ENCODE measurements at regions not wholly inside any gene's neighbourhood (a gene's known extent, or its start where the extent isn't known, plus 50 kb on each side); places are given as distances from the start of the nearest gene placed in this dataset.

- no peak overlapping the region for H3K4me3 ChIP-seq (ENCODE audit: low read depth, low read length)
These were observed 137.2 kb downstream of the MAGEC1 start for GRCh38 chrX:142040906-142041305.

DNA sequence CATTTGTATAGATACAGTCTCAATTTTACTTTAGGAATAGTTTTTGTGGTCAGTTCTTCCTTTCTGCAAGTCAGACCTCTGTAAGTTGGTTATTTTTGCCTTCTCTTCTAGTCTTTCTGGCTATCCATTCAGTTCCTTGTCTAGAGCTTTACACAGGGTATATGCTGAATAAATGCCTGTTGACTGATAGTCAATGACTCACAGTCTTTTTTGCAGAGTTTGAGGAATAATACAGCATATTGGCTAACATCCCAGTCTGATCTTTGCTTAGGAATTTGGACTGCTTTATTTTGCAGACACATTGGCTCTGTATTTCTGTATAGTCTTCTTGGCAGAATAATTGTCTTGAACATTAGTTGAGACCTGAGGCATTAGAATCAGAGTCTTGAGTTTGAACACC, 132.4 kb downstream of the MAGEC1 start:
- DNase-seq (ENCODE audit: low read depth), result no peak
- TF ChIP-seq POLR2A (IDR thresholded peaks at IDR 0.05; ENCODE audit: extremely low read depth, insufficient read length), result no peak
- TF ChIP-seq MAX (IDR thresholded peaks at IDR 0.05; ENCODE audit: low read depth, low read length), result no peak
- no peak for TF ChIP-seq CTCF (IDR thresholded peaks at IDR 0.05; ENCODE audit: low read depth, low read length)
- TF ChIP-seq MYC (IDR thresholded peaks at IDR 0.05; ENCODE audit: low read depth, low read length), result no peak
- no peak overlapping the region for H3K4me3 ChIP-seq (ENCODE audit: low read depth, low read length)

More at GRCh38 chrX:142040906-142041305, 137.2 kb downstream of the MAGEC1 start:
- TF ChIP-seq POLR2A (IDR thresholded peaks at IDR 0.05; ENCODE audit: extremely low read depth, insufficient read length), result no peak
- TF ChIP-seq MYC (IDR thresholded peaks at IDR 0.05; ENCODE audit: low read depth, low read length), result no peak
- no peak for TF ChIP-seq MAX (IDR thresholded peaks at IDR 0.05; ENCODE audit: low read depth, low read length)
- no peak for TF ChIP-seq CTCF (IDR thresholded peaks at IDR 0.05; ENCODE audit: low read depth, low read length)
- DNase-seq (ENCODE audit: low read depth), result no peak

GRCh38 chrX:142005532-142005931, 101.8 kb downstream of the MAGEC1 start:
- H3K4me3 ChIP-seq (ENCODE audit: low read depth, low read length), result no peak overlapping the region
- TF ChIP-seq MAX (IDR thresholded peaks at IDR 0.05; ENCODE audit: low read depth, low read length) (no peak), POLR2A (IDR thresholded peaks at IDR 0.05; ENCODE audit: extremely low read depth, insufficient read length) (no peak), MYC (IDR thresholded peaks at IDR 0.05; ENCODE audit: low read depth, low read length) (no peak), CTCF (IDR thresholded peaks at IDR 0.05; ENCODE audit: low read depth, low read length) (no peak)
- DNase-seq (ENCODE audit: low read depth), result no peak

DNA sequence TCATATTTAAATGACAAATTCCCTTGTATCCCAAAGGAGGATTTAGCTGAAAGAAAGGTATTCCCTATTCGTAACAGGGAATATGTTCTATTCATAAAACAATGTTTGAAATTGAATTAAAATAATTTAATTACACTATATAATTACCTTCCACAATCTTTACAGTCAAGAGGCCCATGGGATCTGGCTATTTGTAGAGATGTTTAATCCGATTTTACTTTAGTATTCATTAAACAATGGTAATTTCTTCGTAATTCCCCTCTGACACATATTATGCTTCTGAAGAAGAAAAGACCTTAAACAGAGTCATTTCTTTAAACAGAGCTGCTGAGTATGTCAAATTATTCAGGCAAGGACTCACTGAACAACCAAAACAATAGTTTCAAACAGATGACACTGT, 98.8 kb downstream of the MAGEC1 start:
- TF ChIP-seq CTCF (IDR thresholded peaks at IDR 0.05; ENCODE audit: low read depth, low read length) (no peak), POLR2A (IDR thresholded peaks at IDR 0.05; ENCODE audit: extremely low read depth, insufficient read length) (no peak), MYC (IDR thresholded peaks at IDR 0.05; ENCODE audit: low read depth, low read length) (no peak), MAX (IDR thresholded peaks at IDR 0.05; ENCODE audit: low read depth, low read length) (no peak)
- H3K4me3 ChIP-seq (ENCODE audit: low read depth, low read length), result no peak overlapping the region
- no peak for DNase-seq (ENCODE audit: low read depth)

DNA sequence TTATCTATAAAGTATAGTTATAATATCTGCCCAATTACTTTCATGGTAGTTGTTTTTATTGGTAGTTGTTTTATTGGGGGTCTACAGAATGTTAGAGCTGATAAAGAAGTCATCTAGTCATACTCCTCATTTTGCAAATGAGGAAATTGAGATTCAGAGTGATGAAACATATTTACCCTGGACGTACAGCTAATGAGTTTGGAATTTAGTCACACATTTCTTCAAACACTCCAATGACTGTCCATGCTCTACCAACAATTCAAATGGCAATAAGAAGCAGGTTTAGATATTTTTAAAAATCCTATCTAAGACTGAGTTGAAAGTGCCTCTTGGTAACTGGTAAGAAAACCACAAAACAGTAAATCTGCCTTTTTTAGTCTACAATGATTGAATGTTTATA, 98.2 kb downstream of the MAGEC1 start:
- no peak for DNase-seq (ENCODE audit: low read depth)
- TF ChIP-seq MAX (IDR thresholded peaks at IDR 0.05; ENCODE audit: low read depth, low read length) (no peak), CTCF (IDR thresholded peaks at IDR 0.05; ENCODE audit: low read depth, low read length) (no peak), MYC (IDR thresholded peaks at IDR 0.05; ENCODE audit: low read depth, low read length) (no peak), POLR2A (IDR thresholded peaks at IDR 0.05; ENCODE audit: extremely low read depth, insufficient read length) (no peak)
- H3K4me3 ChIP-seq (ENCODE audit: low read depth, low read length), result no peak overlapping the region

DNA sequence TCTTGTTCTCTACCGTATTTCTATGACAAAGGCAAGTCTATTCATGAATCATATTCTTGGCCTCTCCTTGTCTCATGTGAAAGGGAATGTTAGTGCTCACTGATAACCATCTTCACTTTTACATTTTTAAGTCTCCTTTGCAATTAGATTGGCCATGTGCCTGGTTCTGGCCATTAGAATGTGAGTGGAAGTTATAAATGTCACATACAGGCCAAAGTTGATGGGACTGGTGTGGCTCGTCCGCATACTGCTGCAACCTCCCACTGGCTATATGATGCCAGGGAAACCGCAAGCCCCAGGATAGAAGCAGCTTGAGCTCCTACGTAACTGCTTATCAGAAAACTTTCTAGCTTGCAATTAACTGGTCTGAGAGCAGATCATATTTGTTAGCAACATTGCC, 86.1 kb downstream of the MAGEC1 start:
- DNase-seq (ENCODE audit: low read depth), result no peak
- H3K4me3 ChIP-seq (ENCODE audit: low read depth, low read length), result no peak overlapping the region
- TF ChIP-seq POLR2A (IDR thresholded peaks at IDR 0.05; ENCODE audit: extremely low read depth, insufficient read length), result no peak
